ENCODE measurements at regions not wholly inside any gene's neighbourhood (a gene's known extent, or its start where the extent isn't known, plus 50 kb on each side); places are given as distances from the start of the nearest gene placed in this dataset.

GRCh38 chr9:87831159-87831558 is 51.5 kb upstream of the SPATA31E1 start:
- peaks cover 6% of the 10 kb centered on the region for H3K27me3 Mint-ChIP-seq (ENCODE audit: low read depth, poor library complexity)
- no peak for DNase-seq
- H3K27ac Mint-ChIP-seq = no peak overlapping the region
- TF ChIP-seq CTCF (IDR thresholded peaks at IDR 0.05) = no peak
- H3K4me3 Mint-ChIP-seq = no peak overlapping the region
- no peaks in the 10 kb centered on the region for H3K9me3 Mint-ChIP-seq
- H3K36me3 Mint-ChIP-seq (ENCODE audit: low read depth) = no peaks in the 10 kb centered on the region
- H3K4me1 Mint-ChIP-seq = no peaks in the 10 kb centered on the region

Data from nephron progenitor cell (in vitro differentiated cells).